DOHH2 (cell line): ENCODE measurements at regions not wholly inside any gene's neighbourhood (a gene's known extent, or its start where the extent isn't known, plus 50 kb on each side); places are given as distances from the start of the nearest gene placed in this dataset.

ENCODE experiments used
- EZH2phosphoT487 ChIP-seq: fragments of 200-600 bp; sonication (generic); IDR thresholded peaks from 2 replicates; pipeline ENCODE4 v1.6.1; 2017; ENCODE audit warnings: borderline replicate concordance, mild to moderate bottlenecking, antibody characterized with exemption, low read length, moderate library complexity, mixed read lengths
- TF ChIP-seq, protein P1 (sequence below): fragments of 200-600 bp; sonication (generic); IDR thresholded peaks from one replicate; pipeline ENCODE4 v1.5.1; 2014; ENCODE audit warnings: antibody characterized with exemption, mild to moderate bottlenecking, low read depth, low read length; ENCODE audit not compliant: poor library complexity, severe bottlenecking

DNA sequence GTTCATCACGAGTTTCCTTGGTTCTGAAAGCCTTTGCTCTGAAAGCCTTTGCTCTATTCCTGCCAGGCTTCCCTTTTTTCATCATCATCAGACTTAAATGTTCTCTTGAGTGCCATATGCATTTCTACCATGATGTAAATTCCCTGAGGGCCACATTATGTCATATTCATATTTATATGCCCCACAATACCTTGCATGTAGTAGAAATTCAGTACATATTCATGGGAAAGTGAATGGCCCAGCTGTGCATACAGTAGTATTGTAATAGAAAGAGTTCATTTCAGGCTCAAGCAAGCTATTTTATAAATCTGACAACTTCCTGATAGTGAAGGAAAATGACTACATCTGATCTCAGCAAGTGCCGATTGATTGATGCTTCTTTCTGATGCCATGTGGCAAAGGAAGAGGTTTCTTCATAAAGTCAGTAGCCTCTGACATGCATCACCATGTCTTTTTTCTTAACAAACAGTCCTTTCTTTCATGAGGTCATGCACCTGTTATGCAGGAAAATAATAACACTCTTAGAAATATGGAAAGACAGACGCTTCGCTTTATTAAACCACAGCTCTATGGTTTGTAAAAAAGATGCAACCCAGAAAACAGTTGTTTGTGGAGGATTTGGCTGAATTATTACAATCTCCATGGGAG lies 308.7 kb downstream of the SAMD5 start:
- TF ChIP-seq, protein P1, sequence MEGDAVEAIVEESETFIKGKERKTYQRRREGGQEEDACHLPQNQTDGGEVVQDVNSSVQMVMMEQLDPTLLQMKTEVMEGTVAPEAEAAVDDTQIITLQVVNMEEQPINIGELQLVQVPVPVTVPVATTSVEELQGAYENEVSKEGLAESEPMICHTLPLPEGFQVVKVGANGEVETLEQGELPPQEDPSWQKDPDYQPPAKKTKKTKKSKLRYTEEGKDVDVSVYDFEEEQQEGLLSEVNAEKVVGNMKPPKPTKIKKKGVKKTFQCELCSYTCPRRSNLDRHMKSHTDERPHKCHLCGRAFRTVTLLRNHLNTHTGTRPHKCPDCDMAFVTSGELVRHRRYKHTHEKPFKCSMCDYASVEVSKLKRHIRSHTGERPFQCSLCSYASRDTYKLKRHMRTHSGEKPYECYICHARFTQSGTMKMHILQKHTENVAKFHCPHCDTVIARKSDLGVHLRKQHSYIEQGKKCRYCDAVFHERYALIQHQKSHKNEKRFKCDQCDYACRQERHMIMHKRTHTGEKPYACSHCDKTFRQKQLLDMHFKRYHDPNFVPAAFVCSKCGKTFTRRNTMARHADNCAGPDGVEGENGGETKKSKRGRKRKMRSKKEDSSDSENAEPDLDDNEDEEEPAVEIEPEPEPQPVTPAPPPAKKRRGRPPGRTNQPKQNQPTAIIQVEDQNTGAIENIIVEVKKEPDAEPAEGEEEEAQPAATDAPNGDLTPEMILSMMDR = no peak
- no peak for TF ChIP-seq EZH2phosphoT487
